22Rv1 (cell line): ENCODE measurements at regions not wholly inside any gene's neighbourhood (a gene's known extent, or its start where the extent isn't known, plus 50 kb on each side); places are given as distances from the start of the nearest gene placed in this dataset.

Experiments used
- ZFX ChIP-seq: fragments of 450-650 bp; IDR thresholded peaks from 2 replicates; pipeline ENCODE4 v1.6.1; 2017; ENCODE audit warnings: antibody characterized with exemption, borderline replicate concordance
- TF ChIP-seq, protein P1 (sequence below): fragments of 450-650 bp; IDR thresholded peaks from 2 replicates; pipeline ENCODE4 v1.5.1; 2017; ENCODE audit warnings: mild to moderate bottlenecking

DNA sequence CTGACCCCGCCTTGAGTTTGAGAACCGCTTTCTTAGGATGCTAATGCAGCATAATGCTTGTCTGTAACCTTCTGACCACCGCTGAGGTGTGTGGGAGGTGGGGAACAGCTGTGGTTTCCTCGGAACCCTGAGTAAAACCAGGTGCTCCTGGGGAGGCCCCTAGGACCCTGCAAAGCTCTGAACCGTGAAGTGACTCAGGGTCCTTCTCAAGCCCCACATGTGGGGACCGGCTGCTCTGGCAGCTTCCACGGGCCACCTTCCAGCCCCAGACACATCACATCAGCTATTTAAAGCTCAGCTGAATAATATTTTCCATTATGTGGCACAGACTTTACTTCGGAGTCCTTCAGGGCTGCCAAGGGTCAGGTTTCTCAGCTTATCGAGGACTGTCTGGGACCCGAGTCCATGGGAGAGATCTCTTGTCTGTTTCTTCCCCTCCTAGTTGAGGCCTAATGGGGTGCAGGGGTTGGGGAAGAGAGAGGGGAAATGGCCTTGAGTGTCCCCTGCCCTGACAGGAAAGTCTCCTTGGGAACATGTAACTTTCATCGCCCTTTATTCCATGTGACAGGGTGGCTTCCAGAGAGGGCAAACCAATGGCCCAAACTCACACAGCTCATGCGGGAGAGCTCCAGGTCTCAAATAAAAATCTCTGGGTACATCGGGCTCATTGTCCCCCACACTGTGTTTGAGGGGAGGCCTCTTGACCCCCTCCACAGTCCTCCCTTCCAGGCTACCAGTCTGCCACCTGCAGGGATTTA is 186.1 kb upstream of the SLC24A3 start:
- no peak for TF ChIP-seq ZFX
- TF ChIP-seq, protein P1, sequence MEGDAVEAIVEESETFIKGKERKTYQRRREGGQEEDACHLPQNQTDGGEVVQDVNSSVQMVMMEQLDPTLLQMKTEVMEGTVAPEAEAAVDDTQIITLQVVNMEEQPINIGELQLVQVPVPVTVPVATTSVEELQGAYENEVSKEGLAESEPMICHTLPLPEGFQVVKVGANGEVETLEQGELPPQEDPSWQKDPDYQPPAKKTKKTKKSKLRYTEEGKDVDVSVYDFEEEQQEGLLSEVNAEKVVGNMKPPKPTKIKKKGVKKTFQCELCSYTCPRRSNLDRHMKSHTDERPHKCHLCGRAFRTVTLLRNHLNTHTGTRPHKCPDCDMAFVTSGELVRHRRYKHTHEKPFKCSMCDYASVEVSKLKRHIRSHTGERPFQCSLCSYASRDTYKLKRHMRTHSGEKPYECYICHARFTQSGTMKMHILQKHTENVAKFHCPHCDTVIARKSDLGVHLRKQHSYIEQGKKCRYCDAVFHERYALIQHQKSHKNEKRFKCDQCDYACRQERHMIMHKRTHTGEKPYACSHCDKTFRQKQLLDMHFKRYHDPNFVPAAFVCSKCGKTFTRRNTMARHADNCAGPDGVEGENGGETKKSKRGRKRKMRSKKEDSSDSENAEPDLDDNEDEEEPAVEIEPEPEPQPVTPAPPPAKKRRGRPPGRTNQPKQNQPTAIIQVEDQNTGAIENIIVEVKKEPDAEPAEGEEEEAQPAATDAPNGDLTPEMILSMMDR: no peak
